ENCODE measurements at regions not wholly inside any gene's neighbourhood (a gene's known extent, or its start where the extent isn't known, plus 50 kb on each side); places are given as distances from the start of the nearest gene placed in this dataset.
"Not testable (repeated sequence)": the region's sequence is repeated elsewhere in the genome, so short reads cannot be mapped to it uniquely, and the experiment has no call there.

GRCh38 chr2:84373391-84373790 lies 85.7 kb downstream of the SUCLG1 start:
- DNase-seq, result no peak

GRCh38 chr2:84362541-84362940 lies 96.5 kb downstream of the SUCLG1 start:
- DNase-seq, result no peak

GRCh38 chr2:84338069-84338468 lies 121.0 kb downstream of the SUCLG1 start:
- no peak for DNase-seq

GRCh38 chr2:84327645-84328249 lies 131.3 kb downstream of the SUCLG1 start:
- DNase-seq, result no peak

- no peak for DNase-seq
Observed at GRCh38 chr2:84326831-84327432, 132.1 kb downstream of the SUCLG1 start.

GRCh38 chr2:84323890-84324289 lies 135.2 kb downstream of the SUCLG1 start:
- no peak for DNase-seq

- DNase-seq, result no peak
Observed at GRCh38 chr2:84320940-84321339, 138.1 kb downstream of the SUCLG1 start.

- no peak for DNase-seq
Observed at GRCh38 chr2:84319581-84319980, 139.5 kb downstream of the SUCLG1 start.

GRCh38 chr2:84317135-84317534 lies 141.9 kb downstream of the SUCLG1 start:
- no peak for DNase-seq

GRCh38 chr2:84314901-84315330 lies 144.2 kb downstream of the SUCLG1 start:
- peak; percentile 72 for DNase-seq

- no peak for DNase-seq
Observed at GRCh38 chr2:84314250-84314649, 144.8 kb downstream of the SUCLG1 start.

- DNase-seq, result no peak
Observed at GRCh38 chr2:84309281-84309680, 149.8 kb downstream of the SUCLG1 start.

- DNase-seq, result no peak
Observed at GRCh38 chr2:84306361-84306760, 152.7 kb downstream of the SUCLG1 start.

- DNase-seq, result peak; percentile 46
Observed at GRCh38 chr2:84302513-84303412, 156.3 kb downstream of the SUCLG1 start.

- DNase-seq, result no peak
Observed at GRCh38 chr2:84301717-84302116, 157.4 kb downstream of the SUCLG1 start.

- DNase-seq, result no peak
Observed at GRCh38 chr2:84300696-84301029, 158.4 kb downstream of the SUCLG1 start.

GRCh38 chr2:84300001-84300695 lies 158.9 kb downstream of the SUCLG1 start:
- DNase-seq, result not testable (repeated sequence)

GRCh38 chr2:84299211-84299775 lies 159.8 kb downstream of the SUCLG1 start:
- no peak for DNase-seq

GRCh38 chr2:84297155-84297554 lies 161.9 kb downstream of the SUCLG1 start:
- DNase-seq, result no peak

GRCh38 chr2:84293791-84294380 lies 165.2 kb downstream of the SUCLG1 start:
- DNase-seq, result no peak

GRCh38 chr2:84292545-84292944 lies 166.5 kb downstream of the SUCLG1 start:
- no peak for DNase-seq

- peak; percentile 5 for DNase-seq
Observed at GRCh38 chr2:84290537-84290936, 168.5 kb downstream of the SUCLG1 start.

- DNase-seq, result no peak
Observed at GRCh38 chr2:84288293-84288692, 170.8 kb downstream of the SUCLG1 start.
